Suprapubic skin (tissue), 4 donors: ENCODE measurements at regions not wholly inside any gene's neighbourhood (a gene's known extent, or its start where the extent isn't known, plus 50 kb on each side); places are given as distances from the start of the nearest gene placed in this dataset.

Source experiments
- DNase-seq, 2 donors: peaks; one replicate each; pipeline ENCODE4 v3.0.0-alpha.2; 2019; ENCODE audit warnings: low spot score in 2 of 2
- H3K27ac ChIP-seq: fragments of 200-600 bp; sonication (generic); one replicate; pipeline ENCODE4 v1.5.1; 2019
- H3K27me3 ChIP-seq: fragments of 200-600 bp; sonication (generic); one replicate; pipeline ENCODE4 v1.5.1; 2019
- H3K36me3 ChIP-seq: fragments of 200-600 bp; sonication (generic); one replicate; pipeline ENCODE4 v1.5.1; 2019
- H3K4me1 ChIP-seq: fragments of 200-600 bp; sonication (generic); one replicate; pipeline ENCODE4 v1.5.1; 2019
- H3K4me3 ChIP-seq: fragments of 200-600 bp; sonication (generic); one replicate; pipeline ENCODE4 v1.5.1; 2019; ENCODE audit warnings: mild to moderate bottlenecking
- H3K9me3 ChIP-seq: fragments of 200-600 bp; sonication (generic); one replicate; pipeline ENCODE4 v1.5.1; 2019
- EP300 ChIP-seq: sonication (generic); formaldehyde crosslinking; IDR thresholded peaks from one replicate; pipeline ENCODE4 v1.6.1; 2017; ENCODE audit warnings: antibody characterized with exemption
- POLR2A ChIP-seq, 2 donors: fragments of 450-650 bp; IDR thresholded peaks; one replicate each; pipeline ENCODE4 v1.6.1; 2017; ENCODE audit warnings: antibody characterized with exemption in 2 of 2, mild to moderate bottlenecking in 2 of 2, moderate library complexity in 2 of 2
- POLR2AphosphoS5 ChIP-seq, 3 donors: sonication (generic); formaldehyde crosslinking; IDR thresholded peaks; one replicate each; pipeline ENCODE4 v1.6.1; 2017; ENCODE audit warnings: antibody characterized with exemption in 3 of 3
- WGBS: methylation state at CpG from one replicate; pipeline ENCODE4 v1.1.5; 2018; 5-methylcytosine and 5-hydroxymethylcytosine counted together
- TF ChIP-seq, protein P1 (sequence below), 2 donors: fragments of 200-600 bp in 1 of 2; fragments of 450-650 bp in 1 of 2; sonication (generic) in 1 of 2; IDR thresholded peaks; one replicate each; pipeline ENCODE4 v1.5.1; 2016 to 2019; ENCODE audit warnings: antibody characterized with exemption in 2 of 2, mild to moderate bottlenecking in 1 of 2, moderate library complexity in 1 of 2

DNA sequence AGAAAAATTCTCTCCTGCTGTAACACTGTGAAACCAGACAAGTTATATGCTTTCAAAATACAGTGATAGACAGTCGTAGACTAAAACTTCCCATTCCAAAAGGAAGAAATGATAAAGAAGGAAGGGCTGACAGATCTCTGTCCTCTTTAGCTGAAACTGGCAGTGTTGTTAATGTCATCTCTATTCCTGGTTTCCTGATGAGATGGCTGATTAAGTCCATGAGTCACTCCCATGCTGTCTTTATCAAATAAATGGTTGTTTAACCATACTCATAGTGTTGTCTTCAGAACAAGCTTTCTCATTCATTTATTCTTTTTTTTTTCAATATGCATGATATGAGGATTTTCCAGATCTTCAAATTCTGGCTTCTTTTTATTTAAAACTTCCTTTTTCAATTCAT lies 952.2 kb upstream of the WWC1 start:
- no peaks in the 10 kb centered on the region for H3K4me1 ChIP-seq
- no peaks in the 10 kb centered on the region for H3K27me3 ChIP-seq
- no peak for TF ChIP-seq POLR2A (IDR thresholded peaks at IDR 0.05)
- no peak for TF ChIP-seq POLR2AphosphoS5 (IDR thresholded peaks at IDR 0.05)
- TF ChIP-seq EP300 = no peak
- TF ChIP-seq, protein P1, sequence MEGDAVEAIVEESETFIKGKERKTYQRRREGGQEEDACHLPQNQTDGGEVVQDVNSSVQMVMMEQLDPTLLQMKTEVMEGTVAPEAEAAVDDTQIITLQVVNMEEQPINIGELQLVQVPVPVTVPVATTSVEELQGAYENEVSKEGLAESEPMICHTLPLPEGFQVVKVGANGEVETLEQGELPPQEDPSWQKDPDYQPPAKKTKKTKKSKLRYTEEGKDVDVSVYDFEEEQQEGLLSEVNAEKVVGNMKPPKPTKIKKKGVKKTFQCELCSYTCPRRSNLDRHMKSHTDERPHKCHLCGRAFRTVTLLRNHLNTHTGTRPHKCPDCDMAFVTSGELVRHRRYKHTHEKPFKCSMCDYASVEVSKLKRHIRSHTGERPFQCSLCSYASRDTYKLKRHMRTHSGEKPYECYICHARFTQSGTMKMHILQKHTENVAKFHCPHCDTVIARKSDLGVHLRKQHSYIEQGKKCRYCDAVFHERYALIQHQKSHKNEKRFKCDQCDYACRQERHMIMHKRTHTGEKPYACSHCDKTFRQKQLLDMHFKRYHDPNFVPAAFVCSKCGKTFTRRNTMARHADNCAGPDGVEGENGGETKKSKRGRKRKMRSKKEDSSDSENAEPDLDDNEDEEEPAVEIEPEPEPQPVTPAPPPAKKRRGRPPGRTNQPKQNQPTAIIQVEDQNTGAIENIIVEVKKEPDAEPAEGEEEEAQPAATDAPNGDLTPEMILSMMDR (IDR thresholded peaks at IDR 0.05) = no peak
- DNase-seq = no peak
- no peaks in the 10 kb centered on the region for H3K36me3 ChIP-seq
- WGBS = 52% methylated on average over 1 of the region's 1 CpG
- H3K9me3 ChIP-seq = no peaks in the 10 kb centered on the region
- no peak overlapping the region for H3K4me3 ChIP-seq
- H3K27ac ChIP-seq = no peak overlapping the region

DNA sequence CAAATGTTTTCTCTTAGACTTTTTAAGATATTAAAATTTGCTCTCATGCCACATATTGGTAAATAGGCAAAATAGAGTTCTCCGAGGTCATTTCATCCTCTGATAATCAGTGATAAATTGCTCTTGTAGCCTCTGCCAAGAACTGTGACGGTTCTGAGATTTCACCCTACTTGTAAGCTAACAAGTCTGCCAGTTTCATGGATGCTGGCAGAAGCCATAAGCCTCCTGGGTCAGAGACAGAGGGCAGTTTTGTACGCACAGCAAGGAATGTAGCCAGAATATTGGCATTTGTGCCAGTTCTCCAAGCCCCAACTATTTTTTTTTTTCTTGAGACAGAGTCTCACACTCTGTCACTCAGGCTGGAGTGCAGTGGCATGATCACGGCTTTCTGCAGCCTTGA lies 945.0 kb upstream of the WWC1 start:
- DNase-seq = no peak
- Histone ChIP-seq H3K4me3 (no peak overlapping the region), H3K36me3 (no peaks in the 10 kb centered on the region), H3K4me1 (no peaks in the 10 kb centered on the region), H3K9me3 (no peaks in the 10 kb centered on the region), H3K27ac (no peak overlapping the region), H3K27me3 (no peaks in the 10 kb centered on the region)
- TF ChIP-seq EP300 (no peak), POLR2A (IDR thresholded peaks at IDR 0.05) (no peak), POLR2AphosphoS5 (IDR thresholded peaks at IDR 0.05) (no peak)
- TF ChIP-seq, protein P1 (IDR thresholded peaks at IDR 0.05) = no peak
- WGBS = 67% methylated on average over 4 of the region's 4 CpGs

DNA sequence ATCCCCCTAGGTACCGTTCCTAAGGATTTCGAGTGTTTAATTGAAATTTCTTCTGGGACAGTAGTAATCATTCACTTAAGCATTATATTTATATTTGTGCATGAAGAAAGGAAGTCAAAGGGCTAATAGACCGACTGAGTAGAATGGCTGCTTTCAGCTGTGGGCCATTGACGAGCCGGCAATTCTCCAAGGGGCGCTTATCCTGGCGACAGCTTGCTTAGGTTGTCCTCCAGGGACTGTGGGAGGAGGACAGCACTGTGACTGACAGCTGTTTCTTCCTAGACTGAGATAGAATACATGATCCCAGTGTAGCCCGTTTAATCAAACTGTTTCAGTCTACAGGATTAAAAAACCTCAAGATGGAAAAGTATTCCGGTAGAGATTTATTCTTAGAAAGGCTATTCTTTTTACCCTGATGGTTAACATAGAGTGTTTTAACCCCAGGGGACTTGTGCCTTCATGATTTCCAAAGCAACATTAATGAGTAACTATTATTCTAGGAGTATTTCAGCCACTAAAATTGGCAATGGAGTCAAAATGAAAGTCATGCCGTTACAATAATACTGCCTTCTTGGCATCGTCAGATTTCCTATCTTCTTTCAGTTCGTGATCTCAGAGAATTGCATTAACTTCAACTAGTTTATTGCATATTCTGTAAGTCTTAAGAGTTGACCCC lies 943.1 kb upstream of the WWC1 start:
- H3K4me3 ChIP-seq = no peak overlapping the region
- no peak for DNase-seq
- H3K27ac ChIP-seq = no peak overlapping the region
- WGBS = 79% methylated on average over 12 of the region's 12 CpGs
- no peaks in the 10 kb centered on the region for H3K9me3 ChIP-seq
- TF ChIP-seq POLR2AphosphoS5 (IDR thresholded peaks at IDR 0.05) (no peak), POLR2A (IDR thresholded peaks at IDR 0.05) (no peak), EP300 (no peak)
- TF ChIP-seq, protein P1 (IDR thresholded peaks at IDR 0.05) = no peak
- H3K36me3 ChIP-seq = no peaks in the 10 kb centered on the region
- H3K4me1 ChIP-seq = no peaks in the 10 kb centered on the region
- H3K27me3 ChIP-seq = no peaks in the 10 kb centered on the region

DNA sequence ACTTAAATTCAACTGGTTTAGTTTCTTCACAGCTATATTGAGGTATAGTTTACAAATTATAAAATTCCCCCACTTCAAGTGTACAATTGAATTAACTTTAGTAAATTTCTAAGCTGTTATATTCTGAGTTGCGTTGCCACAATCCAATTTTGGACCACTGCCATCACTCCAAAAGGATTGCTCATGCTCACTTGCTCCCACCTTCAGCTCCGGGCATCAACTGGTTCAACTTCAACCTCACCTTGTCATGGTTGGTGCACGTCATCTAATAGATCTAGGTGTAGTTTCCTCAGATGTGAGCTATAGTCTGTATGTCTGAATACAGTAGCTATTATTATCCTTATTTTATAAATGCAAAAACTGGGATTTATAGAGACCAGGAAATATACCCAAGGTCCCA lies 942.5 kb upstream of the WWC1 start:
- Histone ChIP-seq H3K4me3 (no peak overlapping the region), H3K4me1 (no peaks in the 10 kb centered on the region), H3K27ac (no peak overlapping the region), H3K27me3 (no peaks in the 10 kb centered on the region), H3K36me3 (no peaks in the 10 kb centered on the region), H3K9me3 (no peaks in the 10 kb centered on the region)
- TF ChIP-seq, protein P1 (IDR thresholded peaks at IDR 0.05) = no peak
- TF ChIP-seq POLR2AphosphoS5 (IDR thresholded peaks at IDR 0.05) = no peak
- TF ChIP-seq EP300 = no peak
- no peak for TF ChIP-seq POLR2A (IDR thresholded peaks at IDR 0.05)
- 53% methylated on average over 3 of the region's 3 CpGs for WGBS
- no peak for DNase-seq

GRCh38 chr5:167351316-167351715 lies 940.1 kb upstream of the WWC1 start:
- no peak for TF ChIP-seq EP300
- TF ChIP-seq, protein P1 (IDR thresholded peaks at IDR 0.05) = no peak
- no peak for TF ChIP-seq POLR2AphosphoS5 (IDR thresholded peaks at IDR 0.05)
- no peak for TF ChIP-seq POLR2A (IDR thresholded peaks at IDR 0.05)
- Histone ChIP-seq H3K27me3 (no peaks in the 10 kb centered on the region), H3K4me1 (no peaks in the 10 kb centered on the region), H3K9me3 (no peaks in the 10 kb centered on the region), H3K4me3 (no peak overlapping the region), H3K36me3 (no peaks in the 10 kb centered on the region), H3K27ac (no peak overlapping the region)
- 75% methylated on average over 4 of the region's 4 CpGs for WGBS
- no peak for DNase-seq
